ENCODE measurements at regions not wholly inside any gene's neighbourhood (a gene's known extent, or its start where the extent isn't known, plus 50 kb on each side); places are given as distances from the start of the nearest gene placed in this dataset.
"Not testable (repeated sequence)": the region's sequence is repeated elsewhere in the genome, so short reads cannot be mapped to it uniquely, and the experiment has no call there.

DNA sequence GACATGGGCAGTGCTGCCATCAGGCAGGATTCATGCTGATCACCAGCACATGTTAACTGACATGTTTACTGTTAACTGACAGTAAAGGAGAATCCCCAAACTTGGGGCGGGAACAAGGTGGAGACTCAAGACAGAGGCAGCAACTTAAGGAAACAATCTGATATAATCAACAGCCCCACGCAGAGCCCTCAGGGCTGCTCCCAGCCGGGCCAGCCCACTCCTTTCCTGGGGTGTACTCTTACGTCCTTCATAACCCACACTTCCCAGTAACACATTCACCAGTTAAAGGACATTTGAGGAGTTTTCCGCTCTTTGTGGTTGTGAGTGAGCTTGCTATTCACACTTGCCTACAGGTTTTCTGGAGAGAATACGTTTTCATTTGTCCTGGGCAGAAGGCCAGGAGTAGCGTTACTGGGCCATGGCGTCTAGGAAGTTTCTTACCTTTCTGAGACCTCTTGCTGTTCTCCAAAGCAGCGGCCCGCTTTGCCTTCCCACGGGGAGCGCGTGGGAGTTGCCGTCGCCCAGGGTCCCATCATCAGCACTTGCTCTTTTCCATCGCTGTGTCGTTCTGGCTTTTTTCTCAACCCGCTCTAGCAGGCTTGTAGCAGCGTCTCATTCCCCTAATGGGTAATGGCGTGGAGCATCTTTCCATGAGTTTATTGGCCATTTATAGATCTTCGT, 56.4 kb downstream of the FOXF2 start:
- no peak for DNase-seq

DNA sequence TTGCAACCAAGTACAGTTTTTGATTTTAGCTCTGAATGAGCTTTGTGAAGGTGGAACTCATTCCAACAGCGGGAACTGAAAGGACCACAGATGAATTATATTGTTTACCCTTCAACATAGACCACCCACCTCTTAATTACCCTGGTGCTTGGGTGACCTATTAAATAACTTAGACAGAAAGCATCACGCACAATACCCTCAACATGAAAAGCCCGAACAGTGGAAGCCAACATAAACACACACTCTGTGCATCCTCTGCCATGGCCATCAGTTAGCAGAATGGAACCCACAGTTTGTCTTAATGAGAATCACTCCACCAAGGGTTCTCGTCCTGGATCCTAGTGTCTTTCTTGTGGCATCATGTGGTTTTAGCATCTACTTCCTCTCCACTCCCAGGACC, 60.5 kb downstream of the FOXF2 start:
- no peak for DNase-seq

DNA sequence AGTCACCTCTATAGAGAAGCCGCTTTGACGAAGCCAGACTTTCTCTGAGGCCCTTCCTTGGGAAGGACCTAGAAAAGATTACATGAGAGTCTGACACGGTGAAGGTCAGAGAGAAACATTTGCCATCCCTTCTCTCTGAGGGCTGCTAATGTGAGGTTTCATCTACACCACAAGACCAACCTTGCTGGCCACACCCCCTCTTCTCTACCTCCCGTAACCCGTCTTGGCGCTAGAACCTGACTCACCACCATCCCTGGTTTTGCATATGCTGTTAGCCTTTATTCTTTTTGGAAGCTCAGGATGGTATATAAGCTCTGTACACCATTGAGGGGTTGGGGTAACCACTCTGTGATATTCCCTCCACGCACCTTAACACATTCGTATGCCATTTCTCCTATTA, 63.6 kb downstream of the FOXF2 start:
- no peak for DNase-seq

DNA sequence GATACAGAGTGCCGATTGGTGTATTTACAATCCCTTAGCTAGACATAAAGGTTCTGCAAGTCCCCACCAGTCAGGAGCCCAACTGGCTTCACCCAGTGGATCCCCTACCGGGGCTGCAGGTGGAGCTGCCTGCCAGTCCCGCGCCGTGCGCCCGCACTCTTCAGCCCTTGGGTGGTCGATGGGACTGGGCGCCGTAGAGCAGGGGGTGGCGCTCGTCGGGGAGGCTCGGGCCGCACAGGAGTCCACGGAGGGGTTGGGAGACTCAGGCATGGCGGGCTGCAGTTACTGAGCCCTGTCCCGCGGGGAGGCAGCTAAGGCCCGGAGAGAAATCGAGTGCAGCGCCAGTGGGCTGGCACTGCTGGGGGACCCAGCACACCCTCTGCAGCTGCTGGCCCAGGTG, 67.4 kb downstream of the FOXF2 start:
- not testable (repeated sequence) for DNase-seq

DNA sequence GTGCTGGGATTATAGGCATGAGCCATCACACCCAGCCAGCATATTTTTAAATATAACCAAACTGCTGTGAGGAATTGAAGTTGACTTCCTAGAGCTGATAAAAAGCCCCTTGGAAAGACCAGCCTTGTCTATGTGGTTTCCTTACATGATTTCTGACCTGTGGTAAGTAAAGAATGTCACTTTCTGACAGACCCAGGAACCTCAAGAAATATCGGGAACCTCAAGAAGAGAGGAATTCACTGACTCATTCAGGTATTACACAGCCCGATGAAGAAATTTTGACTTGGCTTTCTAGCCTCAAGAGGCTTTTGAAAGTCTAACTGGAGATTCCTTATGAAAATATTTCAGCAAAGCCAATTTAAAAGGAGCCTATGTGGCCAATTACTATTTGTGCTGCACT, 71.8 kb downstream of the FOXF2 start:
- DNase-seq: no peak

DNA sequence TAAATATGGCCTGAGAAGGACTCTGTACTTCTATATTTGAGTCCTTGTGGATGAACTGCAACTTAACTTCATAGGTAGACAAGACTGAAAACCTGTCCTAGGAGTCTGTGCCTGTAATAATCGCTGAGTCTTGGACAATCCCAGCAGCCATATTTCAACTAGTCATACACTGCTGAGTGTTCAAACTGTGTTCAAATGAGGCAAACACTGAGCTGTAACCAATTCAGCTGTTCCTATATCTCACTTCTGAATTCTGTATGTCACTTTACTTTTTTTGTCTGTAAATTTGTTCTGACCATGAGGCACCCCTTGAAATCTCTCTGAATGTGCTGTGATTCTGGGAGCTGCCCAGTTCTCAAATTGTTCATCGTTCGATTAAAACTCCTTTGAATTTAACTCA, 72.4 kb downstream of the FOXF2 start:
- DNase-seq: no peak

DNA sequence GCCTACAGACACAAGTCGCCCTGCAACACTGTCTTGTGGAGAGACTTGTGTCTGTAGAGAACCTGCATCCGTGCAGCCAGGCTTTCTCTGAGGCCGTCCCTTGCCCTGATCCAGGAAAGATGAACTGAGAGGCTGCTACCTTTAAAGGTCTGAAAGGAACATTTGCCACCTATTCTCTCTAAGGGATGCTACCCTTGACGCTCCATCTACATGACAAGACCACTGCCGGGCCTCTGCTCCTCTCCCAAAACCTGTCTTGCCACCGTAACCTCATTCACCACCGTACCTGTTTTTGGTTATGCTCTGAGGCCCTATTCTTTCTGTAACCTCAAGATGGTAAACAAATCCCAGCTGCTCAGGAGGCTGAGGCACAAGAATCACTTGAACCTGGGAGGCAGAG, 73.9 kb downstream of the FOXF2 start:
- DNase-seq: no peak

DNA sequence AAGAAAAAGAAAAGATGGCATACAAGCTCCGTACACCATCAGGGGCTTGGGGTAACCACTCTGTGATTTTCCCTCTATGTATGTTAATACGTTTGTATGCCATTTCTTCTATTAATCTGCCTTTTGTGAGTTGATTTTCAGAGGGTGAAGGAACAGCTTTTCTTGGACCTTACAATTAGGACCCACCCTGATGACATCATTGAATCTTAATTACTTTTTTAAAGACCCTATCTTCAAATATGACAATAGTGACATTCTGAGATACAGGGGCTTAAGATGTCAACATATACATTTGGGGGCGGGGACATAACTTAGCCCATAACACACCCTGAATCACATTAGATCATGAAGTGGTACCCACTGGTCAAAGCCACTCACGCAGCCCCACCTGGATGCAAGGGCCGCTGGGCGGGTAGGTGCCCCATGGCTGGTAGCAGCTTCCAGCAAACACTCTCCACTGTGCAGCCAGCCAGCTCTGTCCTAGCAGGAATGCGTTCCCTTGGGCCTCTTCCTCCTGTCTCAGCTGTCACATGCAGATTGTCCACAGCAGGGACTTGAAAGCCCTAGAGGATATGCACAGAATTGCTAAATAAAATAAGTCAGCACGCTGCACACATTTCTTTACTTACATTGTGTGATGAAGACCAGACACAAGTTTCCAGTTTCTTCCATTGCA, 74.5 kb downstream of the FOXF2 start:
- no peak for DNase-seq

DNA sequence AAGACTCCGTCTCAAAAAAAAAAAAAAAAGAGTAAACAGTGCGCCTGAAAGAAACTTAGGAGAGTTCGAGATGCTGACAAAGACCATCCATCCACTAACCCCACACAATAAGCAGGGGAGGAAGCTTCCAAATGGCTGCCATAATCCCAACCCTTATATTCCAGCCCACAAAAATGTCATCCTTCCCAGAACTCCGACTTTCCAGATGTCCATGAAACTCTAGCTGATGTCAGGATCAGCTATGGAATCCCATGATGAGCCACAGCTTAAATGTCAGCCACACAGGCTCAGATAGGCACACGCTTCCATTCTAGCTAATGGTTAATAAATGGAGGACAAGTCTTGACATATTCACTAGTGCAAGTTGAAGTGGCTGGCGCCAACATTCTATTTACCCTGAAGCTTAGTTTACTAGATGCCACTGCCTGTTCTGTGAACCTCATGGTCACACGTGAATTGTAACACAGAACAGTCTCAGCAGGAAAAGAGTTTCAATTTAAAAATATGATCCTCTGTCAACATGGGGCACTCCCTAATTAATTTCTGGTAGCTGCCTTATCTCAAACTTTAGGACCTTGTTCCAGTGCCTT, 75.5 kb downstream of the FOXF2 start:
- DNase-seq: no peak

DNA sequence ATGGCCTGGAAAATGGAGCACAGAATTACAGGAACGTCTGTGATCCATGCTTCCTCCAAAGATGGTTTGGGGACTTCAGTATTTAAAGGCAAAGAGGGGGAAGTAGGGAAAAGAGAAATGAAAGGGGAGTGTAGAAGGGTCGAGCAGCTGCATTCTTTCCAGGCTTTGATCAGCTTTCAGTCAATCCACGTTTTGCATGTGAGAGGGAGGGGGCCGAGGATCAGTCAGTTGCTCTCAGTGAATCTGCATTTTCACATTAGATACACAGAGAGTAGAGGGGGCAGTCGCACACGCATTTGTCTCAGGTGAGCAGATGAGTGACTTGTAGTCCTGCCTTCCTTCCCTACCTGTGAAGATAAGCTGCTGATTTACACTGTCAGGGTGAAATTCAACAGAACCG, 78.8 kb downstream of the FOXF2 start:
- DNase-seq: no peak

DNA sequence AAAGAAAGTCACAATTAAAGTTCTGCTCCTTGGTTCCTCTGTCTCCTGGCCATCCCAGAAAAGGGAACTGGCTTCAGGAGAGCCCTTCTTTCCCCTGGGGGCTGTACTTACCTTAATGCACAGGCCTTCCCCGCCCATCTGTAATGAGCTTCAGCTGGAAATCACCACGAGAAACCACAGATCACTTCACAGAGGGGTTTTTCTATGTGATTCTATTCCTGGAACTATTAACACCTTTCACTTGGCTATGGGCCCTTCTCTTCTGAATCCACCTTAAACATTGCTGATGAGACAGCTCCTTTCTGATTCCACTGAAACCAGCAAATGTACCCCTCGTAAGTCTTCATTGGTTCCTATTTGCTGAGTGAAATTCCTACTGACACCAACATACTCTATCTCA, 80.7 kb downstream of the FOXF2 start:
- DNase-seq: no peak

DNA sequence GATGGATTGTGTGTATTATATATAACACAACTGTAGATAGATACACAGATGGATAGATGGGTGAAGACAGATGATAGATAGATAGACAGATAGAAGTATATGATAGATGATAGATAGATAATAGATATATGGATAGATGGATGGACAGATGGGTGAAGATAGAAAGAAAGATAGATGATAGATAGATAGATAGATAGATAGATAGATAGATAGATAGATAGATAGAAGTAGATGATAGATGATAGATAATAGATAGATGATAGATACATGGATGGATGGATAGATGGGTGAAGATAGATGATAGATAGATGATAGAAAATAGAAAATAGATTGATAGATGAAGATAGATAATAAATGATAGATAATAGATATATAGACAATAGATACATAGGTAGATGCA, 83.3 kb downstream of the FOXF2 start:
- no peak for DNase-seq

DNA sequence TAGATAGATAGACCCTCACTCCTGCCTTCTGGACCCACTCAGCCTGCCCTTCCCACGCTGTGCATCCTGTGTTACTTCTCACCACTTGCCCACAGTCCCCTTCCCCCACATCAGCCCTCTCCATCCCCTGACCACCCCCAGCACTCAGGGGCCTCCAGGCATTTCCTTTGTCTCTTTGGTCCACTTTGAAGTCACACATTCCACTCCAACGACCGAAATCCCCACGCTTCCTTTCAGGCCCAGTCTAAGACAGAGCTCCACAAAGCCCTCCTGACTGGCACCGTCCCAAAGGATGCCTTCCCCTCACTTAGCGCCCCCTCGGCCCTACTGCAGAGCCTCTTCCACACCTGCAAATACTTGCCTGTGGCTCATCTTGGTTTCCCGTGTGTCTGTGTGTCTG, 83.8 kb downstream of the FOXF2 start:
- no peak for DNase-seq

DNA sequence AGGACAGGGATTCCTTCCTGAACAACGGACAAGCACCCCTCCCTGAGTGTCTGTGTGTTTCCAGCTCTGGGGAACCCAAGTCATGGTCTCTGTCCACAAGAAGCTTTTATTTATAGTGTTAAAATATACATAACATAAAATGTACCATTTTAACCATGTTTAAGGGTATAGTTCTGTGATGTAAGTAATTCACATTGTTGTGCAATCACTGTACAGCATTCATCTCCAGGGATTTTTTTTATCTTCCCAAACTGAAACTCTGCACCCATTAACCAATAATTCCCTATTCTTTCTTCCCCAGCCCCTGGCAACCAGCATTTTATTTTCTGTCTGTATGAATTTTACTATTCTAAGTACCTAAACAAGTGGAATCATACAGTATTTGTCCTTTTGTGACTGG, 84.2 kb downstream of the FOXF2 start:
- DNase-seq: no peak

DNA sequence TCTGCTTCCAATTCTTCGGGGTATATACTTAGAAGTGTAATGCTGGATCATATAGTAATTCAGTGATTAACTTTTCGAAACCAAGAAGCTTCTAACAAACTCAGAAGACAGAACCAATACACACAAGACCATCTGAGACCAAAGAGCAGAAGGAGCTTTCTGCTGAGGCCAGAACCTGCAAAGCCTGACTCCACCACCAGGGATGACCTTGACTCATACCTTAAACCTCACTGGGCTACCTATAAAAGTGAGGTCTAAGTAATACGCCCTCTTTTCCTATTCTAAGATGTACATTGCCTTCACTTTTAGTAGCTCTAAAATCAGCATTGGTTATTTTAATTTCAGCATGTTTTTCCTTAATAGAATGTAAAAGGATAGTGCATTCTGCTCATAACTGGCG, 84.8 kb downstream of the FOXF2 start:
- no peak for DNase-seq

DNA sequence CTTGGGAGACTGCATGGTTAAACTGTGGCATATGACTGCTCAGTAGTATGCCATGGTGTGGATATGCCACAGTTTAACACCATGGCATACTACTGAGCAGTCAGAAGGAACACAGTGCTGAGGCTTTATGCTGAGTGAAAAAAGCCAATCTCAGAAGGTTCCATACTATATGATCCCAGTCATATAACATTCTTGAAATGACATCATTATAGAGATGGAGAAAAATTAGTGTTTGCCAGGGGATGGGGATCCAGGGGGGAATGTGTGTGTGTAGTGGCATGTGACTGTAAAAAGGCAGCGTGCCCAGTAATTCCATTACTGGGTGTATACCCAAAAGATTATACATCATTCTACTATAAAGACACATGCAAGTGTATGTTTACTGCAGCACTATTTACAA, 85.8 kb downstream of the FOXF2 start:
- DNase-seq: no peak

DNA sequence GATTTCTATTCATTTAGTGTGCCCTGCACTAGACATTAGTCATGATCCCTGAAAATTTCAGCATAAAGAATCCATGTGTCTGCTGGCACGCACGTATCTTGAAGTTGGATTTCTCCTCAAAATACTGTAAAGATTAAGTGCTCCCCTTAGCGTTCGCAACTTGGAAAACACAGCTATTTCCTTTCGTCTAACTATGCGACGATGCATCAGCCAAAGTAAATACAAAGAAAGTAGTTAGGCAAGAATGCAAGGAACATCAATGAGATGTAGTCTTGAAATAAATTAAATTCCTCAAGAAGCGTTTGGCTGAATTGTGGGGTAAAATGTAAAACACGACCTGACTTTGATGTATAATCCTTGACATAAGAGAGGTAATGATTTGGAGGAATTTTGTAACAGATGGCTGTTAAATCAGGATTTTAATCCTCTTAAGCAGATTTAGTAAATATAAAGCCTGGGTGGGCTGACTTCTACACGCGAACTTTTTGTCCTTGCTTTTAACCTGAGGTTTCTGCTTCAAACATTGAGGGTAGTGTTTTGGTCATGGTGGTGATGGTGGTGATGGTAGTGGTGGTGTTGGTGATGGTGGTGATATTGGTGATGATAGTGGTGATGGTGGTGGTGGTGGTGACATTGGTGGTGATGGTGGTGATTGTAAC, 88.2 kb downstream of the FOXF2 start:
- no peak for DNase-seq

DNA sequence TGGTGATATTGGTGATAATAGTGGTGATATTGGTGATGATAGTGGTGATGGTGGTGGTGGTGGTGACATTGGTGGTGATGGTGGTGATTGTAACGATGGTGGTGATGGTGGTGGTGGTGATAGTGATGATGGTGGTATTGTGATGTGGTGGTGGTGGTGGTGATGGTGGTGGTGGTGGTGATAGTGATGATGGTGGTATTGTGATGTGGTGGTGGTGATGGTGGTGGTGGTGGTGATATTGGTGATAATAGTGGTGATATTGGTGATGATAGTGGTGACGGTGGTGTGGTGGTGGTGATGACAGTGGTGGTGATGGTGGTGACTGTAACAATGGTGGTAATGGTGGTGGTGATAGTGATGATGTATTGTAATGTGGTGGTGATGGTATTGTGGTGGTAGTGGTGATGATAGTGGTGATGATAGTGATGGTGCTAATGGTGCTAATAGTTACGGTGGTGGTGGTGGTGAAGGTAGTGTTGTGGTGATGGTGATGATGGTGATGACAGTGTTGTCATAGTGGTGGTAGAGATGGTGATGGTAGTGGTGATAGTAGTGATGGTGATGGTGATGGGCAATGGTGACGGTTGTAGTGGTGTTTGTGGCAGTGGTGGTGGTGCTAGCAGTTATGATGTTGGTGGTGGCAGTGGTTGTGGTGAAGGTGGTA, 88.9 kb downstream of the FOXF2 start:
- not testable (repeated sequence) for DNase-seq

DNA sequence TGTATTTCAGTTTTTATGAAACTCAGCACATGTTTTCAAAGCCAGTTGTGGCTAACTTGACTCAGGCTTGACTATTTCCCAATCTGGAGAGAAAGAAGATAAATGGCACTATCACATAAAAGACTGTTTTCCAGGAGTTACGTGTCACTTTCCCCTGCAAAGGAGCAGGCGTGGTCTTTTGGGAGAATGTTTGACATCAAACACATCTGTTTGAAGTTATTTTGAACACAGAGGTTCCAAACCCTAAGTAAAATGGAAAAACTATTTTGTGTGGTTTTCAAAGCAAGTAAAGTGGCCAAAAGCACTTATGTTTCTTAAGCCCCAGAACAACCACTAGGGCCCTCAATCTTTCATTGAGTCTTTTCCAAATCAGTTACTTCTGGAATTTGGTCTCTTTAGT, 89.7 kb downstream of the FOXF2 start:
- DNase-seq: no peak

DNA sequence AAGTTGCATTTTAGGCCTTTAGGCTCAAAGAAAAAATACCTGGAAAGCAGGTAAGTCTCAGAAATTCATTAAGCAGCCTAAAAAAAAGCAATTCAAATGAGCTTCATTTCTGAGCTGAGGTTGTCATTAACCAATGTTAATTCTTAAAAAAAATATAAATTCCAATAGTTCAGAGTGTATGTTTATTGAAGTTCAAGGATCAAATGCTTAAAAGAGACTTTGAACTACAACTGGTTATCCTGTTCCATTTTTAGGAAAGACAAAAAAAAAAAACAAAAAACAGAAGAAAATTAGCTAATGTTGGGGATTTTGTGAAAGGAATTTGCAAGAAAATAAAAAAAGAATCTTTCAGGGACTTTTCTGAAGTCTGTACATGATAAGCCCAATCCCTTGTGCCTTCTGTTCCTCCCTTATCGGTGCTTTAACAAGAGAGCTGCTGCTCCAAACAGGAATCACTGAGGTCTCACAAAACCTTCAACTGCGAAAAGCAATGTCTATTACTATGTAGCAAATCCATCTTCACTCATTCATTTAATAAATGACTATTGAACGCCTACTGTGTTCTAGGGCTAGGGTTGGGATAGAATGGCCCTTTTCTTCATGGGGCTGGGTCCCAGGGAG, 90.3 kb downstream of the FOXF2 start:
- no peak for DNase-seq

DNA sequence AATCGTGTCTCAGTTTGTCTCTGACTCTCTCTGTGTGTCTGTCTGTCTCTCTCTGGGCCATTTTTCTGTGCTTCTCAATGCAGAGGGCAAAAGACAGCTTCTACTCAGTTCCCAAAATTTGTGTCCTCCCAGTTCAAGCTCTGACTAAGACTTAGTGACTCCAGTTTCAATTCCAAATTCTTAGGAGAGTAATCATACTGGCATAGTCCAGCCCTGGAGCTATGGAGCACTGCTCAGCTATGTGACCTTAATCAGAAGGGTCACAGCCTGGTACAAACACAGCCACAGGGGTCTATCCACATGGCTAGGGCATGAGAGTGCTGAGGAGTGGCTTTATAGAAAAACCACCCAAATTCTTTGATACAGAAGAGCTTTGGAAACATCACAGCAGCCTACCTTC, 91.9 kb downstream of the FOXF2 start:
- no peak for DNase-seq

DNA sequence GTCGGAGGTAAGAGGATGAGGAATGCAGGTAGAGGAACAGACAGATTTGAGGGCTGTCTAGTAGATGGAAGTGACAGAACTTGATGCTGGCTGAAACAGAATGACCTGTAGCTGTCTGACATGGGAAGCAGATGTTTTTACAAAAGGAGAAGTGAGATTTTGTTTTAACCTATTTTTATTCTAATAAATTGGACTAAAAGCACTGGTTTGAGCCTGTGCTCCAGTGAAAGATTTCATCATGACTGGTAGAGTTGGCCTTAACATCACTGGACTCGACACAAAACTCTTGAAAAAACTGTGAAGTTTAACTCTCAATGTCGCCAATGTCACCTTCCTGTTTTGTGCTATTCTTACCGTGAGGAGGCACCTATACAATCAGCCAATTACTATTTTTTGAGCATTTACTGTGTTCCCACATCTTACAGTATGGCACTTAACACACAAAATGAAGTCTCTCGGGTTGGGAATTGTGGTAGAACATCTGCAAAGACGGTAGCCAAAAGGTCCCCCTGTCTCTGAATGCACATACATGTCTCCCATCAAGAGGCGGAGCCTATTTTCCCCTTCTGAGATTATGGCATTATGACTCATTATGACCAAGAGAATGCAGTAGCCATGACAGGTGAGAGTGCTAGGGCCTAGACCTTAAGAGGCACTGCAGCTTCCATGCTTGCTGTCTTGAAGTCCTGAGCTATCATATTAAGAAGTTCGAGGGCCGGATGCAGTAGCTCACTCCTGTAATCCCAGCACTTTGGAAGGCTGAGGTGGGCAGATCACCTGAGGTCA, 93.2 kb downstream of the FOXF2 start:
- DNase-seq: no peak
